Stimulated activated CD8-positive, alpha-beta memory T cell treated with anti-CD3 and anti-CD28 coated beads, Interleukin-4, amount 100 ng/mL, for 4 hours (primary cell): ENCODE measurements at regions not wholly inside any gene's neighbourhood (a gene's known extent, or its start where the extent isn't known, plus 50 kb on each side); places are given as distances from the start of the nearest gene placed in this dataset.

Source experiments
- DNase-seq, 2 donors: peaks; one replicate each; pipeline ENCODE4 v3.0.0-alpha.2; 2020; ENCODE audit warnings: low read depth in 2 of 2, low spot score in 1 of 2

- DNase-seq: no peak
These were observed 312.8 kb downstream of the NSG2 start for GRCh38 chr5:174358276-174358675.

- no peak for DNase-seq
These were observed 313.6 kb downstream of the NSG2 start for GRCh38 chr5:174359071-174359470.

- no peak for DNase-seq
These were observed 317.0 kb downstream of the NSG2 start for GRCh38 chr5:174362514-174362913.

- no peak for DNase-seq
These were observed 318.4 kb downstream of the NSG2 start for GRCh38 chr5:174363934-174364333.

- DNase-seq: no peak
These were observed 319.2 kb downstream of the NSG2 start for GRCh38 chr5:174364676-174365075.

GRCh38 chr5:174371600-174372094, 326.1 kb downstream of the NSG2 start:
- DNase-seq: no peak

- no peak for DNase-seq
These were observed 328.7 kb downstream of the NSG2 start for GRCh38 chr5:174374206-174374605.

GRCh38 chr5:174376056-174376455, 330.6 kb downstream of the NSG2 start:
- no peak for DNase-seq

GRCh38 chr5:174376726-174377373, 331.3 kb downstream of the NSG2 start:
- DNase-seq: no peak

GRCh38 chr5:174378121-174378874, 332.8 kb downstream of the NSG2 start:
- DNase-seq: no peak

- DNase-seq: no peak
These were observed 334.8 kb downstream of the NSG2 start for GRCh38 chr5:174380311-174380710.

GRCh38 chr5:174381241-174381640, 335.7 kb downstream of the NSG2 start:
- DNase-seq: no peak

- no peak for DNase-seq
These were observed 338.0 kb downstream of the NSG2 start for GRCh38 chr5:174383210-174384167.

- DNase-seq: no peak
These were observed 339.0 kb downstream of the NSG2 start for GRCh38 chr5:174384509-174384947.

GRCh38 chr5:174386306-174386705, 338.1 kb upstream of the MSX2 start:
- DNase-seq: no peak

- no peak for DNase-seq
These were observed 337.5 kb upstream of the MSX2 start for GRCh38 chr5:174386846-174387245.

- no peak for DNase-seq
These were observed 336.9 kb upstream of the MSX2 start for GRCh38 chr5:174387448-174387847.

- no peak for DNase-seq
These were observed 331.5 kb upstream of the MSX2 start for GRCh38 chr5:174392892-174393291.

GRCh38 chr5:174396541-174396940, 327.8 kb upstream of the MSX2 start:
- DNase-seq: no peak

- DNase-seq: no peak
These were observed 327.2 kb upstream of the MSX2 start for GRCh38 chr5:174397206-174397605.

GRCh38 chr5:174398171-174398570, 326.2 kb upstream of the MSX2 start:
- no peak for DNase-seq
